K562 (cell line): ENCODE measurements at regions not wholly inside any gene's neighbourhood (a gene's known extent, or its start where the extent isn't known, plus 50 kb on each side); places are given as distances from the start of the nearest gene placed in this dataset.

Experiments
- ATF2 ChIP-seq: sonication (generic); formaldehyde crosslinking; IDR thresholded peaks from 2 replicates; pipeline ENCODE4 v1.8.1; 2022; ENCODE audit warnings: missing genetic modification reagents
- EZH2 ChIP-seq: IDR thresholded peaks from 2 replicates; pipeline ENCODE4 v1.6.1; 2012; ENCODE audit warnings: low read depth, mild to moderate bottlenecking, inconsistent platforms, low read length, borderline replicate concordance
- FOXP1 ChIP-seq: sonication (generic); formaldehyde crosslinking; IDR thresholded peaks from 2 replicates; pipeline ENCODE4 v1.8.0; 2022; ENCODE audit warnings: mild to moderate bottlenecking, missing genetic modification reagents
- GTF2B ChIP-seq: IDR thresholded peaks from 2 replicates; pipeline ENCODE4 v1.6.1; 2011; ENCODE audit not compliant: insufficient read length; ENCODE audit errors: extremely low read depth
- NFE2L1 ChIP-seq: fragments of 450-650 bp; IDR thresholded peaks from 2 replicates; pipeline ENCODE4 v1.6.1; 2016; ENCODE audit warnings: missing genetic modification characterization, low read depth, mild to moderate bottlenecking, missing compliant biosample characterization, moderate library complexity, borderline replicate concordance
- NFIC ChIP-seq: fragments of 450-650 bp; IDR thresholded peaks from 2 replicates; pipeline ENCODE4 v1.6.1; 2017; ENCODE audit warnings: mild to moderate bottlenecking, inconsistent platforms
- PCBP1 ChIP-seq: fragments of 200-400 bp; formaldehyde crosslinking; IDR thresholded peaks from 2 replicates; pipeline ENCODE4 v1.6.1; 2018; ENCODE audit warnings: mild to moderate bottlenecking, low read depth, low read length; ENCODE audit not compliant: poor library complexity, severe bottlenecking
- UBTF ChIP-seq, 2 experiments: IDR thresholded peaks; 2 replicates each; pipeline ENCODE4 v1.6.1; 2012; ENCODE audit warnings: improper control_type of control experiment in 2 of 2, low read depth in 2 of 2, low read length in 2 of 2, borderline replicate concordance in 1 of 2
- ZBTB49 ChIP-seq: sonication (generic); formaldehyde crosslinking; IDR thresholded peaks from 2 replicates; pipeline ENCODE4 v1.8.0; 2022; ENCODE audit warnings: missing genetic modification reagents, mild to moderate bottlenecking, borderline replicate concordance
- ZNF384 ChIP-seq: IDR thresholded peaks from 2 replicates; pipeline ENCODE4 v1.6.1; 2012; ENCODE audit warnings: low read depth, low read length, improper control_type of control experiment
- ZNF586 ChIP-seq: fragments of 450-650 bp; formaldehyde crosslinking; conservative IDR thresholded peaks from 2 replicates; pipeline ENCODE4 v1.4.0; 2020; ENCODE audit warnings: mild to moderate bottlenecking, moderate library complexity

- TF ChIP-seq ZNF586 (CRISPR knock-in tag) (no peak), ZBTB49 (CRISPR knock-in tag) (no peak), PCBP1 (no peak), NFE2L1 (tag) (no peak), ZNF384 (no peak), UBTF (IDR thresholded peaks at IDR 0.05; ENCODE audit: borderline replicate concordance in 1 of 2, low read depth in 2 of 2, low read length in 2 of 2) (no peak), GTF2B (no peak), NFIC (no peak), FOXP1 (CRISPR knock-in tag) (no peak), EZH2 (no peak), ATF2 (CRISPR knock-in tag) (no peak)
Observed at GRCh38 chr13:111062305-111062704, 52.8 kb upstream of the ARHGEF7 start.
